ENCODE measurements at regions not wholly inside any gene's neighbourhood (a gene's known extent, or its start where the extent isn't known, plus 50 kb on each side); places are given as distances from the start of the nearest gene placed in this dataset.

- TF ChIP-seq, protein P1, sequence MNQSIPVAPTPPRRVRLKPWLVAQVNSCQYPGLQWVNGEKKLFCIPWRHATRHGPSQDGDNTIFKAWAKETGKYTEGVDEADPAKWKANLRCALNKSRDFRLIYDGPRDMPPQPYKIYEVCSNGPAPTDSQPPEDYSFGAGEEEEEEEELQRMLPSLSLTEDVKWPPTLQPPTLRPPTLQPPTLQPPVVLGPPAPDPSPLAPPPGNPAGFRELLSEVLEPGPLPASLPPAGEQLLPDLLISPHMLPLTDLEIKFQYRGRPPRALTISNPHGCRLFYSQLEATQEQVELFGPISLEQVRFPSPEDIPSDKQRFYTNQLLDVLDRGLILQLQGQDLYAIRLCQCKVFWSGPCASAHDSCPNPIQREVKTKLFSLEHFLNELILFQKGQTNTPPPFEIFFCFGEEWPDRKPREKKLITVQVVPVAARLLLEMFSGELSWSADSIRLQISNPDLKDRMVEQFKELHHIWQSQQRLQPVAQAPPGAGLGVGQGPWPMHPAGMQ (IDR thresholded peaks at IDR 0.05; ENCODE audit: borderline replicate concordance), result no peak
- TF ChIP-seq, protein P2, sequence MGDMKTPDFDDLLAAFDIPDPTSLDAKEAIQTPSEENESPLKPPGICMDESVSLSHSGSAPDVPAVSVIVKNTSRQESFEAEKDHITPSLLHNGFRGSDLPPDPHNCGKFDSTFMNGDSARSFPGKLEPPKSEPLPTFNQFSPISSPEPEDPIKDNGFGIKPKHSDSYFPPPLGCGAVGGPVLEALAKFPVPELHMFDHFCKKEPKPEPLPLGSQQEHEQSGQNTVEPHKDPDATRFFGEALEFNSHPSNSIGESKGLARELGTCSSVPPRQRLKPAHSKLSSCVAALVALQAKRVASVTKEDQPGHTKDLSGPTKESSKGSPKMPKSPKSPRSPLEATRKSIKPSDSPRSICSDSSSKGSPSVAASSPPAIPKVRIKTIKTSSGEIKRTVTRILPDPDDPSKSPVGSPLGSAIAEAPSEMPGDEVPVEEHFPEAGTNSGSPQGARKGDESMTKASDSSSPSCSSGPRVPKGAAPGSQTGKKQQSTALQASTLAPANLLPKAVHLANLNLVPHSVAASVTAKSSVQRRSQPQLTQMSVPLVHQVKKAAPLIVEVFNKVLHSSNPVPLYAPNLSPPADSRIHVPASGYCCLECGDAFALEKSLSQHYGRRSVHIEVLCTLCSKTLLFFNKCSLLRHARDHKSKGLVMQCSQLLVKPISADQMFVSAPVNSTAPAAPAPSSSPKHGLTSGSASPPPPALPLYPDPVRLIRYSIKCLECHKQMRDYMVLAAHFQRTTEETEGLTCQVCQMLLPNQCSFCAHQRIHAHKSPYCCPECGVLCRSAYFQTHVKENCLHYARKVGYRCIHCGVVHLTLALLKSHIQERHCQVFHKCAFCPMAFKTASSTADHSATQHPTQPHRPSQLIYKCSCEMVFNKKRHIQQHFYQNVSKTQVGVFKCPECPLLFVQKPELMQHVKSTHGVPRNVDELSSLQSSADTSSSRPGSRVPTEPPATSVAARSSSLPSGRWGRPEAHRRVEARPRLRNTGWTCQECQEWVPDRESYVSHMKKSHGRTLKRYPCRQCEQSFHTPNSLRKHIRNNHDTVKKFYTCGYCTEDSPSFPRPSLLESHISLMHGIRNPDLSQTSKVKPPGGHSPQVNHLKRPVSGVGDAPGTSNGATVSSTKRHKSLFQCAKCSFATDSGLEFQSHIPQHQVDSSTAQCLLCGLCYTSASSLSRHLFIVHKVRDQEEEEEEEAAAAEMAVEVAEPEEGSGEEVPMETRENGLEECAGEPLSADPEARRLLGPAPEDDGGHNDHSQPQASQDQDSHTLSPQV (IDR thresholded peaks at IDR 0.05), result no peak
- TF ChIP-seq, protein P3, sequence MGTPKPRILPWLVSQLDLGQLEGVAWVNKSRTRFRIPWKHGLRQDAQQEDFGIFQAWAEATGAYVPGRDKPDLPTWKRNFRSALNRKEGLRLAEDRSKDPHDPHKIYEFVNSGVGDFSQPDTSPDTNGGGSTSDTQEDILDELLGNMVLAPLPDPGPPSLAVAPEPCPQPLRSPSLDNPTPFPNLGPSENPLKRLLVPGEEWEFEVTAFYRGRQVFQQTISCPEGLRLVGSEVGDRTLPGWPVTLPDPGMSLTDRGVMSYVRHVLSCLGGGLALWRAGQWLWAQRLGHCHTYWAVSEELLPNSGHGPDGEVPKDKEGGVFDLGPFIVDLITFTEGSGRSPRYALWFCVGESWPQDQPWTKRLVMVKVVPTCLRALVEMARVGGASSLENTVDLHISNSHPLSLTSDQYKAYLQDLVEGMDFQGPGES (IDR thresholded peaks at IDR 0.05), result no peak
- TF ChIP-seq, protein P4, sequence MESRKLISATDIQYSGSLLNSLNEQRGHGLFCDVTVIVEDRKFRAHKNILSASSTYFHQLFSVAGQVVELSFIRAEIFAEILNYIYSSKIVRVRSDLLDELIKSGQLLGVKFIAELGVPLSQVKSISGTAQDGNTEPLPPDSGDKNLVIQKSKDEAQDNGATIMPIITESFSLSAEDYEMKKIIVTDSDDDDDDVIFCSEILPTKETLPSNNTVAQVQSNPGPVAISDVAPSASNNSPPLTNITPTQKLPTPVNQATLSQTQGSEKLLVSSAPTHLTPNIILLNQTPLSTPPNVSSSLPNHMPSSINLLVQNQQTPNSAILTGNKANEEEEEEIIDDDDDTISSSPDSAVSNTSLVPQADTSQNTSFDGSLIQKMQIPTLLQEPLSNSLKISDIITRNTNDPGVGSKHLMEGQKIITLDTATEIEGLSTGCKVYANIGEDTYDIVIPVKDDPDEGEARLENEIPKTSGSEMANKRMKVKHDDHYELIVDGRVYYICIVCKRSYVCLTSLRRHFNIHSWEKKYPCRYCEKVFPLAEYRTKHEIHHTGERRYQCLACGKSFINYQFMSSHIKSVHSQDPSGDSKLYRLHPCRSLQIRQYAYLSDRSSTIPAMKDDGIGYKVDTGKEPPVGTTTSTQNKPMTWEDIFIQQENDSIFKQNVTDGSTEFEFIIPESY (IDR thresholded peaks at IDR 0.05), result no peak
Observed at GRCh38 chr2:152251811-152252210, 76.2 kb upstream of the STAM2 start (continued).
